ENCODE measurements at regions not wholly inside any gene's neighbourhood (a gene's known extent, or its start where the extent isn't known, plus 50 kb on each side); places are given as distances from the start of the nearest gene placed in this dataset.

DNA sequence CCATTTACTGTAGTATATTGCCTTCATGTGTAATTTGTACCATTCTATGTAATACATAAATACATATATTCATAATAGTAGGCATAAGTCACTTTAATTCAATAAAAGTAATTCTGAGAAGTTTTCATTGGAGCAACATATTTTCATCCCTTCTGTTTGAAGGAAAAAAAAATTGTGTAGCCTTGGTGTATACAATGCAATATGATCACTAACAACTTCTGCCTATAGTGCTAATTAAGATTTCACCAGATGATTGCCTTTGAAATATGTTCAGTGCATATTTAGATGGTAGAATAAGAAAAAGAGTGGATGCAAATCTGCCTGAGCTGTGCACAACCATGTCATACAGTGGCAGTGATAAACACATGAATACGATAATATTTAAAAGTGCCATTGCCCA is 996.8 kb downstream of the EFNA5 start:
- Histone ChIP-seq H3K4me1 (ENCODE audit: control insufficient read depth in 4 of 4, insufficient read depth in 4 of 4, low read length in 3 of 4) (no peaks in the 10 kb centered on the region), H3K36me3 (ENCODE audit: control insufficient read depth in 4 of 4, insufficient read depth in 3 of 4, low read depth in 1 of 4, low read length in 3 of 4) (no peaks in the 10 kb centered on the region), H3K4me3 (ENCODE audit: low read depth in 1 of 3, low read length in 3 of 3) (no peak overlapping the region), H3K27ac (ENCODE audit: low read depth in 1 of 2, low read length in 2 of 2) (no peak overlapping the region), H3K9ac (ENCODE audit: low read depth in 1 of 2, low read length in 2 of 2) (no peak overlapping the region), H3K9me3 (ENCODE audit: control insufficient read depth in 4 of 4, low read length in 3 of 4) (no peaks in the 10 kb centered on the region), H3K27me3 (ENCODE audit: control insufficient read depth in 4 of 4, insufficient read depth in 4 of 4, low read length in 3 of 4) (no peaks in the 10 kb centered on the region)
- TF ChIP-seq, protein P1, sequence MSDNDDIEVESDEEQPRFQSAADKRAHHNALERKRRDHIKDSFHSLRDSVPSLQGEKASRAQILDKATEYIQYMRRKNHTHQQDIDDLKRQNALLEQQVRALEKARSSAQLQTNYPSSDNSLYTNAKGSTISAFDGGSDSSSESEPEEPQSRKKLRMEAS (IDR thresholded peaks at IDR 0.05) = no peak
- TF ChIP-seq, protein P2, sequence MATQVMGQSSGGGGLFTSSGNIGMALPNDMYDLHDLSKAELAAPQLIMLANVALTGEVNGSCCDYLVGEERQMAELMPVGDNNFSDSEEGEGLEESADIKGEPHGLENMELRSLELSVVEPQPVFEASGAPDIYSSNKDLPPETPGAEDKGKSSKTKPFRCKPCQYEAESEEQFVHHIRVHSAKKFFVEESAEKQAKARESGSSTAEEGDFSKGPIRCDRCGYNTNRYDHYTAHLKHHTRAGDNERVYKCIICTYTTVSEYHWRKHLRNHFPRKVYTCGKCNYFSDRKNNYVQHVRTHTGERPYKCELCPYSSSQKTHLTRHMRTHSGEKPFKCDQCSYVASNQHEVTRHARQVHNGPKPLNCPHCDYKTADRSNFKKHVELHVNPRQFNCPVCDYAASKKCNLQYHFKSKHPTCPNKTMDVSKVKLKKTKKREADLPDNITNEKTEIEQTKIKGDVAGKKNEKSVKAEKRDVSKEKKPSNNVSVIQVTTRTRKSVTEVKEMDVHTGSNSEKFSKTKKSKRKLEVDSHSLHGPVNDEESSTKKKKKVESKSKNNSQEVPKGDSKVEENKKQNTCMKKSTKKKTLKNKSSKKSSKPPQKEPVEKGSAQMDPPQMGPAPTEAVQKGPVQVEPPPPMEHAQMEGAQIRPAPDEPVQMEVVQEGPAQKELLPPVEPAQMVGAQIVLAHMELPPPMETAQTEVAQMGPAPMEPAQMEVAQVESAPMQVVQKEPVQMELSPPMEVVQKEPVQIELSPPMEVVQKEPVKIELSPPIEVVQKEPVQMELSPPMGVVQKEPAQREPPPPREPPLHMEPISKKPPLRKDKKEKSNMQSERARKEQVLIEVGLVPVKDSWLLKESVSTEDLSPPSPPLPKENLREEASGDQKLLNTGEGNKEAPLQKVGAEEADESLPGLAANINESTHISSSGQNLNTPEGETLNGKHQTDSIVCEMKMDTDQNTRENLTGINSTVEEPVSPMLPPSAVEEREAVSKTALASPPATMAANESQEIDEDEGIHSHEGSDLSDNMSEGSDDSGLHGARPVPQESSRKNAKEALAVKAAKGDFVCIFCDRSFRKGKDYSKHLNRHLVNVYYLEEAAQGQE (IDR thresholded peaks at IDR 0.05) = no peak
- no peak for TF ChIP-seq HNF4G (IDR thresholded peaks at IDR 0.05)
- no peak for TF ChIP-seq EGR1 (IDR thresholded peaks at IDR 0.05; ENCODE audit: low read depth in 2 of 2)
- TF ChIP-seq, protein P3, sequence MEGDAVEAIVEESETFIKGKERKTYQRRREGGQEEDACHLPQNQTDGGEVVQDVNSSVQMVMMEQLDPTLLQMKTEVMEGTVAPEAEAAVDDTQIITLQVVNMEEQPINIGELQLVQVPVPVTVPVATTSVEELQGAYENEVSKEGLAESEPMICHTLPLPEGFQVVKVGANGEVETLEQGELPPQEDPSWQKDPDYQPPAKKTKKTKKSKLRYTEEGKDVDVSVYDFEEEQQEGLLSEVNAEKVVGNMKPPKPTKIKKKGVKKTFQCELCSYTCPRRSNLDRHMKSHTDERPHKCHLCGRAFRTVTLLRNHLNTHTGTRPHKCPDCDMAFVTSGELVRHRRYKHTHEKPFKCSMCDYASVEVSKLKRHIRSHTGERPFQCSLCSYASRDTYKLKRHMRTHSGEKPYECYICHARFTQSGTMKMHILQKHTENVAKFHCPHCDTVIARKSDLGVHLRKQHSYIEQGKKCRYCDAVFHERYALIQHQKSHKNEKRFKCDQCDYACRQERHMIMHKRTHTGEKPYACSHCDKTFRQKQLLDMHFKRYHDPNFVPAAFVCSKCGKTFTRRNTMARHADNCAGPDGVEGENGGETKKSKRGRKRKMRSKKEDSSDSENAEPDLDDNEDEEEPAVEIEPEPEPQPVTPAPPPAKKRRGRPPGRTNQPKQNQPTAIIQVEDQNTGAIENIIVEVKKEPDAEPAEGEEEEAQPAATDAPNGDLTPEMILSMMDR (IDR thresholded peaks at IDR 0.05; ENCODE audit: low read depth, low read length, missing input control) = no peak
- TF ChIP-seq, protein P4, sequence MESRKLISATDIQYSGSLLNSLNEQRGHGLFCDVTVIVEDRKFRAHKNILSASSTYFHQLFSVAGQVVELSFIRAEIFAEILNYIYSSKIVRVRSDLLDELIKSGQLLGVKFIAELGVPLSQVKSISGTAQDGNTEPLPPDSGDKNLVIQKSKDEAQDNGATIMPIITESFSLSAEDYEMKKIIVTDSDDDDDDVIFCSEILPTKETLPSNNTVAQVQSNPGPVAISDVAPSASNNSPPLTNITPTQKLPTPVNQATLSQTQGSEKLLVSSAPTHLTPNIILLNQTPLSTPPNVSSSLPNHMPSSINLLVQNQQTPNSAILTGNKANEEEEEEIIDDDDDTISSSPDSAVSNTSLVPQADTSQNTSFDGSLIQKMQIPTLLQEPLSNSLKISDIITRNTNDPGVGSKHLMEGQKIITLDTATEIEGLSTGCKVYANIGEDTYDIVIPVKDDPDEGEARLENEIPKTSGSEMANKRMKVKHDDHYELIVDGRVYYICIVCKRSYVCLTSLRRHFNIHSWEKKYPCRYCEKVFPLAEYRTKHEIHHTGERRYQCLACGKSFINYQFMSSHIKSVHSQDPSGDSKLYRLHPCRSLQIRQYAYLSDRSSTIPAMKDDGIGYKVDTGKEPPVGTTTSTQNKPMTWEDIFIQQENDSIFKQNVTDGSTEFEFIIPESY (IDR thresholded peaks at IDR 0.05) = no peak
- TF ChIP-seq FOXA2 (IDR thresholded peaks at IDR 0.05) = no peak
- 91% methylated on average over 1 of the region's 1 CpG for WGBS
- DNase-seq (ENCODE audit: low spot score) = no peak

DNA sequence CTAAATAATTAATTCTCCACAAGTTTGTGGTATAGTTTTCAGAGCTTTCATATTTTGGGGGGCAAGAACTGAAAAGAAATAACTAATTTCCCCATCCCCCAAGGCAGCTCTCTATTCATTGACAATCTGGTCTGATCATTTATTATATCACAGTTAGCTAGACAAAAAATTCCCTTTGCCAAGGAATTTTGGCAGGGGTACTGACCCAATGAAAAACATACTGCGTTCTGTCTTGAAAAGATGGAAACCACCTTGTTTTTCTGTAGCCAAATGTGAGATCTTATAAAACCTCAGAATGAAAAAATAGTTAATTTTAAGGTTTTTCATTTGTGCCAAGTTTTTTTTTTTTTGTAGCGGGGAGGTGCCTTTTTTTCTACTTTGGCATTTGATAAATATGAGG is 1008.9 kb downstream of the EFNA5 start:
- Histone ChIP-seq H3K4me3 (ENCODE audit: low read depth in 1 of 3, low read length in 3 of 3) (no peak overlapping the region), H3K4me1 (ENCODE audit: control insufficient read depth in 4 of 4, insufficient read depth in 4 of 4, low read length in 3 of 4) (no peaks in the 10 kb centered on the region), H3K9ac (ENCODE audit: low read depth in 1 of 2, low read length in 2 of 2) (no peak overlapping the region), H3K36me3 (ENCODE audit: control insufficient read depth in 4 of 4, insufficient read depth in 3 of 4, low read depth in 1 of 4, low read length in 3 of 4) (no peaks in the 10 kb centered on the region), H3K9me3 (ENCODE audit: control insufficient read depth in 4 of 4, low read length in 3 of 4) (no peaks in the 10 kb centered on the region), H3K27me3 (ENCODE audit: control insufficient read depth in 4 of 4, insufficient read depth in 4 of 4, low read length in 3 of 4) (no peaks in the 10 kb centered on the region), H3K27ac (ENCODE audit: low read depth in 1 of 2, low read length in 2 of 2) (no peak overlapping the region)
- DNase-seq (ENCODE audit: low spot score) = no peak
- TF ChIP-seq TAF1 (conservative IDR thresholded peaks at IDR 0.05) = no peak
- WGBS = 70% methylated on average over 2 of the region's 2 CpGs

DNA sequence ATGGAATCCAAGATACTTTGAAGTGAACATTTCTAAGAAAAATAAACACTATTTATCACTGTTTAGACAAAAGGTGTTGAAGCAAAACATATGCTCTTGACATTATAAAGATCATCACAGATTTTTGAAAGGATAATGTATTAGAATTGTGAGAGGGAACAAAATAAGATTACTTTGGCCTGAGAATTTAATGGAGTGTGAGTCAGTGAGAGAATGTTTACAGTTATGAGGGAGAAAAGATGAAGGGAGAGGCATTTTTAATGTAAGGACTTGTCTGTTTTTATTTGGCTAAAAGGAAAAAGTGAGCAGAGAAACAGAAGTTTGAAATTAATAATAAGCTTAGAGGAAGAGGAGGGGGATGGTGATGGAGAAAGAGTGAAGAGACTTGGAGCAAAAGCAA is 1010.1 kb downstream of the EFNA5 start:
- Histone ChIP-seq H3K9me3 (ENCODE audit: control insufficient read depth in 4 of 4, low read length in 3 of 4) (no peaks in the 10 kb centered on the region), H3K9ac (ENCODE audit: low read depth in 1 of 2, low read length in 2 of 2) (no peak overlapping the region), H3K36me3 (ENCODE audit: control insufficient read depth in 4 of 4, insufficient read depth in 3 of 4, low read depth in 1 of 4, low read length in 3 of 4) (no peaks in the 10 kb centered on the region), H3K4me3 (ENCODE audit: low read depth in 1 of 3, low read length in 3 of 3) (no peak overlapping the region), H3K4me1 (ENCODE audit: control insufficient read depth in 4 of 4, insufficient read depth in 4 of 4, low read length in 3 of 4) (no peaks in the 10 kb centered on the region), H3K27me3 (ENCODE audit: control insufficient read depth in 4 of 4, insufficient read depth in 4 of 4, low read length in 3 of 4) (no peaks in the 10 kb centered on the region), H3K27ac (ENCODE audit: low read depth in 1 of 2, low read length in 2 of 2) (no peak overlapping the region)
- no peak for DNase-seq (ENCODE audit: low spot score)
- TF ChIP-seq TAF1 (conservative IDR thresholded peaks at IDR 0.05) (no peak), SP1 (IDR thresholded peaks at IDR 0.05) (no peak), GABPA (IDR thresholded peaks at IDR 0.05 in 1 of 2, conservative IDR thresholded peaks at IDR 0.05 in 1 of 2) (no peak), HNF4A (conservative IDR thresholded peaks at IDR 0.05) (no peak), HNF4G (IDR thresholded peaks at IDR 0.05) (no peak), FOXA1 (IDR thresholded peaks at IDR 0.05) (no peak), FOXA2 (IDR thresholded peaks at IDR 0.05) (no peak)
- TF ChIP-seq, protein P5, sequence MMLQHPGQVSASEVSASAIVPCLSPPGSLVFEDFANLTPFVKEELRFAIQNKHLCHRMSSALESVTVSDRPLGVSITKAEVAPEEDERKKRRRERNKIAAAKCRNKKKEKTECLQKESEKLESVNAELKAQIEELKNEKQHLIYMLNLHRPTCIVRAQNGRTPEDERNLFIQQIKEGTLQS (IDR thresholded peaks at IDR 0.05) = no peak
- TF ChIP-seq, protein P1 (IDR thresholded peaks at IDR 0.05) = no peak
- TF ChIP-seq, protein P2 (IDR thresholded peaks at IDR 0.05) = no peak

Data from liver (tissue), 8 donors.